SIG-M5 treated with dmso at 0.1 percent for 504 hours (cell line): ENCODE measurements at regions not wholly inside any gene's neighbourhood (a gene's known extent, or its start where the extent isn't known, plus 50 kb on each side); places are given as distances from the start of the nearest gene placed in this dataset.

Experiments
- DNase-seq: peaks from one replicate; lab custom pipeline; 2025; ENCODE audit not compliant: unreplicated experiment; lab: John Stamatoyannopoulos, UW

DNA sequence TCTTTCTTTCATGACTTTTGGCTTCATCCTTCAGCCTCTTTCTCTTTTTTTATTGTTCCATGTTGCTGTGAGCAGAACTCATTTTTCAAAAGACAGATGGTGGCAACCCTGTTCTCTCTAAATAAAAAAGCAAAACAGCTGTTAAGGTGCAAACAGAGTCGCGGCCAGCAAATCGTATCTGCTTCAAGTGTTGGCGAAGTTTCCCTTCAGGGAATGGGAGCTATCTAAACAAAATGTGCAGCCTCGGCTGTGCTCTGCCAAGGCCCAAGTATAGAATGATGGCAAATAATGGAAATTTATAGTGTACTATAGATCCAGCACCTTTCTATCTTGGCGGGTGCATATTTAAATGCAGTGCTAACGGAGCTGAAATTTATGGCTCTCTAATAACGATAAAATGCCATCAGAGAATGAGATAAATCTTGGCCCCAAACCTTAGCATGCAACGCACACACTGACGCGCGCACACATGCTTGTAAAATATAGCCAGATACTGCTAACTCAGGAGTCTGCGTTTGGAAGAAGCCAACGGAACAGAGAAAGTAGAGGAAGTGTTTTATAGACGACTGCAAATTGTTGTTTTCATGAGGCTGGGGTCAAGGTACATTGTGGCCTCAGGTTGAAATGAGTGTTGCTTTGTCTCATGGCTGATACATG is 315.5 kb upstream of the RBFOX1 start:
- DNase-seq = no peak

DNA sequence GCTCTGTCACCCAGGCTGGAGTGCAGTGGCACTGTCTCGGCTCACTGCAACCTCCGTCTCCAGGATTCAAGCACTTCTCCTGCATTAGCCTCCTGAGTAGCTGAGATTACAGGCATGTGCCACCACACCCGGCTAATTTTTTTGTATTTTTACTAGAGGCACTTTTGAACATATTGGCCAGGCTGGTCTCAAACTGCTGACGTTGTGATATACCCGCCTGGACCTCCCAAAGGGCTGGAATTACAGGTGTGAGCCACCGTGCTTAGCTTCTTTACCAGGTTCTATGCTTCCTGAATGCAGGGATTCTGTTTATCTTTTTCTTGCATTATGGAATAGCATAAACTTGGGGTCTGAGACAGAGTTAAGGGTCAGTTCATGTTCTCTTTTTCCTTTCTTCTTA is 317.9 kb upstream of the RBFOX1 start:
- DNase-seq = no peak

DNA sequence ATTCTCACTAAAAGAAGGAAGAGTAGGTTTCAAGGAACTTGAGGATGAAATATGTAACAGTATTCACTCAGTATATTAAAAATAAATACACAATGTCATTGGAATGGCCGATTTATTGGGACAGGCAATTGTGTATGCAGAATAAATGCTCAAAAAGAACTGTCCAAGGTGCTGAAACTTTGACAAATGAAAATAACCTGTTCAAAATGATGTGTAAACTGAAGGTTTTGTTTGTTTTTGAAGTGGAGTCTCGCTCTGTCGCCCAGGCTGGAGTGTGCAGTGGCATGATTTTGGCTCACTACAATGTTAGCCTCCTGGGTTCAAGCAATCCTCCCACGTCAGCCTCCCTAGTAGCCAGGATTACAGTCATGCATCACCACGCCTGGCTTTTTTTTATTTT is 318.7 kb upstream of the RBFOX1 start:
- DNase-seq = no peak

- no peak for DNase-seq
Measured at GRCh38 chr16:7004266-7004665, 328.4 kb upstream of the RBFOX1 start.

DNA sequence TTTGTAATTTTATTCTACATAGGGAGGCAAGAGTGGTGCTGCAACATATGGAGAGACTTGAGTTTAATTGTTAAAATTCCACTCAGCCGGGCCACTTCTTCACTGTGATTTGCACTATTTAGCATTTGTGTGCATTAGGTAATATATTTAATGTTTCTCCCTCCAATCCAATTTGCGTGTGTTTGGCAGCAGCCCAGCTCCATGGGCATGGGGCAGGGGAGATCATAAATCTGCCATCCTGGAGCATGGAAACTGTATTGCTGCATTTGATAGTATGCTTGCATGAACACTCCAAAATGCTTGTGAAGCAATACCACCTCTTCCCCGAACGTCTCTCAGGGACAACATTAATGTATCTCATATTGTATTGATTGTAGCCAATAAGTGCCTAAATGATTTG is 339.1 kb upstream of the RBFOX1 start:
- no peak for DNase-seq

GRCh38 chr16:6988846-6989245 is 343.8 kb upstream of the RBFOX1 start:
- no peak for DNase-seq

- no peak for DNase-seq
Measured at GRCh38 chr16:6977916-6978315, 354.7 kb upstream of the RBFOX1 start.

GRCh38 chr16:6977291-6977690 is 355.4 kb upstream of the RBFOX1 start:
- DNase-seq = no peak

GRCh38 chr16:6976716-6977115 is 355.9 kb upstream of the RBFOX1 start:
- no peak for DNase-seq

- DNase-seq = no peak
Measured at GRCh38 chr16:6970171-6970857, 362.3 kb upstream of the RBFOX1 start.

DNA sequence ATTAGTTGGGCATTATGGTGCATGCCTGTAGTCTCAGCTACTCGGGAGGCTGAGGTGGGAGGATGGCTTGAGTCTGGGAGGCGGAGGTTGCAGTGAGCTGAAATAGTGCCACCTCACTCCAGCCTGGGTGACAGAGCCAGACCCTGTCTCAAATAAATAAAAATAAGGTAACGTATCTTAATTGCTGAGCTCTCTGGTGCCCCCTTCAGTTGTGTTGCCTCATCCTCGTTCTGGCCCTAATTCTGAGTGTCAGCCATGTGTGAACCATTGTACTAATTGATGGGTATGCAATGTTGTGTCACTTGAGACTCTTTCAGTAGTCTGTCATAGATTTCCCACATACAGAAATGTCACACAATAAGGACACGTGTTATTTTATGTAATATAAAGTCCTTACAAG is 363.1 kb upstream of the RBFOX1 start:
- DNase-seq = no peak

DNA sequence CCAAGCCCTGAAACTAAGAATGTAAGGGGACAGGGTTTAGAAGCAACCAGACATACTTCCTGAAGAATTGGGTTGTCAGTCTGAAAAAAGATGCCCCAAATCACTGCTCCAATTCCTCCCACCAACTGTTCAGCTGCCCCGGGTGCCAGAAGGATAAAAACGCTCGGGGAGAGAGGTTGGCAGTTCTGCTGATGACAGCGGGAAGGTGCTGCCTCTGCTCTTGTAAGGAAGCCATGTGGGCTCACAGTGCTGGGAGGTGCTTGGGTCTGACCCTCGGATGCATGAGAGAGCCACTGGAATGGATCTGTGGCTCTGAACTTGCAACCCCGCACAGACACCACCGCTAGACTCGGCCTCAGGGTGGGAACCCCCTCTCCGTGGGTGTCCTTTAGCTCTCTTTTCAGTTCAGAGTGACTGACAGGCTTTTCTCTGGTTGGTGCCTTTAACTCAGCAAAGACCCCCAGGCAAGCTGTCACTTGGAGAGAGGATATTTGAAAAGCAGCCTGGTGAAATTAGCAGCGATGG is 364.8 kb upstream of the RBFOX1 start:
- no peak for DNase-seq

- no peak for DNase-seq
Measured at GRCh38 chr16:6966925-6967324, 365.7 kb upstream of the RBFOX1 start.

- DNase-seq = no peak
Measured at GRCh38 chr16:6964679-6965078, 368.0 kb upstream of the RBFOX1 start.

- DNase-seq = no peak
Measured at GRCh38 chr16:6961704-6962103, 370.9 kb upstream of the RBFOX1 start.

- no peak for DNase-seq
Measured at GRCh38 chr16:6958184-6958583, 374.5 kb upstream of the RBFOX1 start.

- DNase-seq = no peak
Measured at GRCh38 chr16:6957681-6958080, 375.0 kb upstream of the RBFOX1 start.

- no peak for DNase-seq
Measured at GRCh38 chr16:6956511-6956910, 376.1 kb upstream of the RBFOX1 start.

DNA sequence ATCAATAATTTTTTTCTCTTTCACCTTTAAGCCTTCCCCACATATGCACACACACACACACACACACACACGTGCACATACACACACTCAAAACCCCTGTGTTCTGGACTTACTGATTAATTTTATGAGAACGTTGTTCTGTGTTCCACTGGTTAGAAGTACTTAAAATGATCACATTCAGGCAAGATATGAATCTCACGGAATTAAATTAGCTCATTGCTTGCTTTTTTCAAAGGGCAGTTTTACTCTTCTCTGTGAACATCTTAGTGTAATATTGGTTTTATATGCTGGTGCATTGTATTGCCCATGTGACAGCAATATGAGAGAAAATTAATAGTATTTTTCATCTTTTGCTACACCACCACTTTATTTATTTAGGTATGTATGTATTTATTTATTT is 377.3 kb upstream of the RBFOX1 start:
- DNase-seq = no peak

- no peak for DNase-seq
Measured at GRCh38 chr16:6949240-6949639, 383.4 kb upstream of the RBFOX1 start.

DNA sequence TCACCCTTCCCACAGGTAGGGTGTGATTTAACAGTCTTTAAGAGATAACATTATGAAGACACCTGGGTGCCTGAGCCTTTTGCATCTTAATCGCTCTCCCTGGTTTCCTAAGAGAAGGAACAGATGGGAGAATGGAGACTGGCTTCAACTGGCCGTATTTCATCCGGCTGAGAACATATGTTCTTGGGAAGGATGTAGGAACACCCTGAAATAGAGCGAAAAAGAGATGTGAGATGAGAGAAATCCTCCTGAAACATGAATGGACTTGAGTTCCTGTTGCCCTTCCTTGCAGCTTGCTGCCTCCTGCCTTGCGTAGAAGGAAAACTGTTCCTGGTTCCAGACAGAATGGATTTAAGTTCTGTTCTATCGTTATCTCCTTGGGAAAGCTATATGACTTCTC is 385.4 kb upstream of the RBFOX1 start:
- no peak for DNase-seq

GRCh38 chr16:6946802-6947201 is 385.8 kb upstream of the RBFOX1 start:
- DNase-seq = no peak

DNA sequence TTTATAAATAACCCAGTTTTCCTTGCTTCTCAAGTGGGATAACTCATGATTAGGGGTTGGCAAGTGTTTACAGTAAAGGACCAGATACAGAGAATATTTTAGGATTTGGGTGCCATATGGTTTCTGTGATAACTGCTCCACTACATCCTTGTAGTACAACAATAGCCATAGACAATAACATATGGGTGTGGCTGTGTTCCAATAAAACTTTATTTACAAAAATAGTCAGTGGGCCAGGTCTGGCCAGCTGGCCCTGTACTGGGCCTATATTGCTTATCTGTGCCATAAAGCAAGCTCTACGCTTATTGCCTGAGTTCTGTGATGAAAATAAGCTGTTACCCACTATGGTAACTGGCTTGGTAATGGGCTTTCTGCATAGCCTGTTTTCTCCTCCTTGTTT is 386.5 kb upstream of the RBFOX1 start:
- DNase-seq = no peak
